Activated T-helper 1 cell treated with anti-CD3 and anti-CD28 coated beads, Interleukin-12 subunit alpha, Interleukin-12 subunit beta, Interleukin-2, Interleukin-4 antibody, amounts not matched to agents 30 ng/mL and 10 ng/mL and 1 ng/mL, durations not matched to agents 14 hours and 24 hours and 36 hours (primary cell): ENCODE measurements at regions not wholly inside any gene's neighbourhood (a gene's known extent, or its start where the extent isn't known, plus 50 kb on each side); places are given as distances from the start of the nearest gene placed in this dataset.
"Not testable (repeated sequence)": the region's sequence is repeated elsewhere in the genome, so short reads cannot be mapped to it uniquely, and the experiment has no call there.

ENCODE experiments used
- DNase-seq: peaks from one replicate; pipeline ENCODE4 v3.0.0; 2021; ENCODE audit warnings: low spot score
- H3K27ac Mint-ChIP-seq: one replicate; pipeline ENCODE4 v1.8.0; 2021; ENCODE audit warnings: mild to moderate bottlenecking, mixed read lengths
- H3K27me3 Mint-ChIP-seq: one replicate; pipeline ENCODE4 v1.8.0; 2022; ENCODE audit warnings: mild to moderate bottlenecking, moderate library complexity, mixed read lengths; ENCODE audit not compliant: insufficient read depth
- H3K36me3 Mint-ChIP-seq: one replicate; pipeline ENCODE4 v1.8.0; 2021; ENCODE audit warnings: low read depth, mixed read lengths
- H3K4me1 Mint-ChIP-seq: one replicate; pipeline ENCODE4 v1.8.0; 2021; ENCODE audit warnings: low read depth, mixed read lengths
- H3K4me3 Mint-ChIP-seq: one replicate; pipeline ENCODE4 v1.8.0; 2021; ENCODE audit warnings: mild to moderate bottlenecking, moderate library complexity, mixed read lengths
- H3K9me3 Mint-ChIP-seq: one replicate; pipeline ENCODE4 v1.8.0; 2021; ENCODE audit warnings: mixed read lengths
- intact Hi-C: fragments of 100-400 bp; cut with micrococcal nuclease; formaldehyde crosslinking; loops from one replicate; pipeline ENCODE4 v1.15.1; 2024

DNA sequence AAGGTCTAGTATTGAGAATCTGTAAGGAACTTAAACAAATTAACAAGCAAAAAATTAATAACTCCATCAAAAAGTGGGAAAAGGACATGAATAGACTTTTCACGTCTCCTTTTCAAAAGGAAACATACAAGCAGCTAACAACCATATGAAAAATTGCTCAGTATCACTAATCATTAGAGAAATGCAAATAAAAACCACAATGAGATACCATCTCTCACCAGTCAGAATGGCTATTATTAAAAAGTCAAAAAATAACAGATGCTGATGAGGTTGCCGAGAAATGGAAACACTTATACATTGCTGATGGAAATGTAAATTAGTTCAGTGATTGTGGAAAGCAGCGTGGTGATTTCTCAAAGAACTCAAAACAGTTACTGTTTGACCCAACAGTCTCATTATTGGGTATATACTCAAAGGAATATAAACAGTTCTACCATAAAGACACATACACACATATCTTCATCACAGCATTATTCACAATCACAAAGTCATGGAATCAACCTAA, 410.4 kb upstream of the SMIM31 start:
- H3K4me1 Mint-ChIP-seq: no peaks in the 10 kb centered on the region
- no peaks in the 10 kb centered on the region for H3K9me3 Mint-ChIP-seq
- intact Hi-C loops: no loop called here
- H3K27me3 Mint-ChIP-seq: no peaks in the 10 kb centered on the region
- no peaks in the 10 kb centered on the region for H3K36me3 Mint-ChIP-seq
- no peak overlapping the region for H3K27ac Mint-ChIP-seq
- no peak overlapping the region for H3K4me3 Mint-ChIP-seq
- DNase-seq: no peak

DNA sequence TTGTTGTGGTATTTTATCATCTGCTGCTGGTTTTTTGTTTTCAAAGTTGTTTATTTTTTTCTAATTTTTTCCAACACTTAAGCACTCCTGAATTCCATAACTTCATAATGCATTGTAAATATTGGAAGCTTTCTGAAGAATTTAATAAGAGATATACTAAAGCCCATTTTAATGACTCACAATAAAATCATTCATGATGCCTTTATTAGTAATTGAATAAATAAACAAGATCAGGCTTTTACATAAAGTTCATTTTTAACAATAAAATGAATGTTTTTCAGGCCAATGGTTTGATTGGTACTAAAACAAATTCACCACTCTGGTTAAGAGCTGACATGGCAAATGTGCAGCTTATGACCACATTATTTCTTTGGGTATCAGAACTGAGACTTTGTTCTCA, 408.2 kb upstream of the SMIM31 start:
- no peaks in the 10 kb centered on the region for H3K36me3 Mint-ChIP-seq

DNA sequence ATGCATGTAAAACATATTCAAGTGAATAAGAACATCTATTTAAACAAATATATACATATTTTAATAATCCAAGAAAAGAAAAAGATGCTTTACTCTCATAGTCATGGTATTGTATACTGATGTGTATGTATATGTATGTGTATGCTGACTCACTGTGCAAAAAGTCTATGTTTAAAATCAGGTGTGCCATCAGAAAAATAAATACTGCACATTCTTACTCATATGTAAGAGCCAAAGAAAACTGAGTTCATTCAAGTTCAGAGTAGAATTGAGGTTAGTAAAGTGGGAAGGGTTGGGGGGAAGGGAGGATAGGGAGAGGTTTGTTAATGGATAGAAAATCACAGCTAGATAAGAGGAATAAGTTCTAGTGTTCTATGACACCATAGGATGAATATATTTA, 403.9 kb upstream of the SMIM31 start:
- Mint-ChIP-seq H3K4me3 (no peak overlapping the region), H3K4me1 (no peaks in the 10 kb centered on the region)

More for the DNA sequence above, 408.2 kb upstream of the SMIM31 start:
- Mint-ChIP-seq H3K27ac (no peak overlapping the region), H3K4me3 (no peak overlapping the region), H3K4me1 (no peaks in the 10 kb centered on the region), H3K27me3 (no peaks in the 10 kb centered on the region), H3K9me3 (no peaks in the 10 kb centered on the region)
- intact Hi-C loops: no loop called here
- DNase-seq: no peak

DNA sequence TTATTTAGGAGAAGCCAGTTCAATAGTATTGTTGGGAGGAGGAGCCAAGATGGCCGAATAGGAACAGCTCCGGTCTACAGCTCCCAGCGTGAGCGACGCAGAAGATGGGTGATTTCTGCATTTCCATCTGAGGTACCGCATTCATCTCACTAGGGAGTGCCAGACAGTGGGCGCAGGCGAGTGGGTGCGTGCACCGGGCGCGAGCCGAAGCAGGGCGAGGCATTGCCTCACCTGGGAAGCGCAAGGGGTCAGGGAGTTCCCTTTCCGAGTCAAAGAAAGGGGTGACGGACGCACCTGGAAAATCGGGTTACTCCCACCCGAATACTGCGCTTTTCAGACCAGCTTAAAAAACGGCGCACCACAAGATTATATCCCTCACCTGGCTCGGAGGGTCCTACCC, 403.2 kb upstream of the SMIM31 start:
- H3K4me3 Mint-ChIP-seq, H3K27ac Mint-ChIP-seq, DNase-seq, intact Hi-C loops, H3K9me3 Mint-ChIP-seq, H3K4me1 Mint-ChIP-seq, H3K36me3 Mint-ChIP-seq, H3K27me3 Mint-ChIP-seq: not testable (repeated sequence)

More for the DNA sequence above, 403.9 kb upstream of the SMIM31 start:
- H3K27ac Mint-ChIP-seq: no peak overlapping the region
- DNase-seq: no peak
- no peaks in the 10 kb centered on the region for H3K36me3 Mint-ChIP-seq
- intact Hi-C loops: no loop called here
- H3K9me3 Mint-ChIP-seq: no peaks in the 10 kb centered on the region
- H3K27me3 Mint-ChIP-seq: no peaks in the 10 kb centered on the region

DNA sequence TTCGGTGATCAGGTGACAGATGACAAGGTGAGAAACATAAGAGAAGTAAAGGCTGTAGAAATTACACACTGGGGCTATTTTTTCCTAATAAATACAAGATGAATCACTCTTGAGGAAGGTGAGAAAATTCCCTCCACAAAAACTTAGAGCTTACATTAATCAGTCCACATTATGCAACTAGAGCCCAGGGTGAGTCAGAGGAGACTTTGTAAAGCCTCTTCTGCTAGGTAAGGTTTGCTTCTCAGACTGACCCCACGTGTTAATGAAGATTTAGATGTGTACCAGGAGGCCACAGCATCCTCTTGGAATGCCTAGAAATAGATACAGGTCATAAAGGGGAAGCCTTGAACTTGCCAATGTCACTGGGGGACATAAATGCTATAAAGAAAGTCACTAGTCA, 396.0 kb upstream of the SMIM31 start:
- Mint-ChIP-seq H3K9me3 (no peaks in the 10 kb centered on the region), H3K27me3 (no peaks in the 10 kb centered on the region), H3K27ac (no peak overlapping the region), H3K4me3 (no peak overlapping the region), H3K4me1 (no peaks in the 10 kb centered on the region), H3K36me3 (no peaks in the 10 kb centered on the region)
- intact Hi-C loops: no loop called here
- no peak for DNase-seq

DNA sequence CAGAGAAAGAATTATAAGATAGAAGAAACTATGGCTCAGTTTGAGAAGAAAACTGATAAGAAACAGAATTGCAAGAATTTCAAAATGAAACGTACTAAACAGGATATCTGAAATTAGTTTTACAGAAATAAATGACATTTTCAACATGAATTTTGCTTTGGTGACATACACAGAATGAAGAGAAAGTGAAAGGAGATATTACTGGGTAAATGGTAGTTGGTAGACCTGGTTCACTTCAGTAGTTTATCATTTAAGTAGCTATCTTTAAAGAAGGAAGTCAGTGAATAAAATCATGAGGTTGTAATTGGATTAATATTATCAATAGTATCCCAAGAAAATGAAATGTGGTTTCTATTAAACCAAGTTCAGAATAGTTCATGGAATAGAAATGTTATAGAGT, 395.5 kb upstream of the SMIM31 start:
- intact Hi-C loops: no loop called here
- Mint-ChIP-seq H3K4me3 (no peak overlapping the region), H3K36me3 (no peaks in the 10 kb centered on the region), H3K27me3 (no peaks in the 10 kb centered on the region), H3K27ac (no peak overlapping the region), H3K9me3 (no peaks in the 10 kb centered on the region), H3K4me1 (no peaks in the 10 kb centered on the region)
- no peak for DNase-seq

DNA sequence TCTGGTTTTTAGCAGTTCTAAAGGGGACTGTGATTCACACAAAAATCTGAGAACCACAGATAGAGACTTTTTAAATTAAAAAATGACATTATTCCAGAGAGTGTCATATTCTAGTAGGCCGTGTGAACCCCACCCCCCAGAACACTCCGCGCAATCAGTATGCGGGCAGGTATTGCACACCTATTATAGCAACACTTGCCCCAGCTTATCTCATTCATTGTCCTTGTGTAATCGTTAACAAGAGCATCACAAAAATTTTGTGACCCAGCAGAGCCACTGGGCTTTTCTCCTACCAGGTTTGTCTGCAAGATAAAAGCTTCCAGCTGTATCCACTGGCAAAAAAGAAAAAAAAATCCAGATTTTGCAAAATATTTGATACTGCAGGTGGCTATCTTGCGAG, 394.1 kb upstream of the SMIM31 start:
- Mint-ChIP-seq H3K36me3 (no peaks in the 10 kb centered on the region), H3K9me3 (no peaks in the 10 kb centered on the region)
- intact Hi-C loops: no loop called here

DNA sequence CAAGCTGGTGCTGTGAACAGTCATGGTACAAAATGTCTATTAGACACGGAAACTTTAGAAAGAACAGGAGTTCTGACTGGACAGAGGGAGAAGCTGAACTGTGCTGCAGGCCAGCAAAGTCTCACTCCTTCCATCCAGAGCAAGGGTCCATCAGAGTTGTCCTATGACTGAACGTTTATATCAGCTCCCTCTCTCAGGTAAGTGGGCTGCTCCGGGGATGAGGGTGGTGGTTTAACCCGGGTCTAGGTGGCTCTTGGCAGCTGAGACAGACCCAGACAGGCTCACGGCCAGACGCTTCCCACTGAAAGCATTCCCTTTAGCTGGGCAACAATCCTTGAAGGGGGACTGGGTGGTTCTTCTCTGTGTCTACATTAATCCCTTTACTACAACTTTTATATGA, 385.0 kb upstream of the SMIM31 start:
- no peaks in the 10 kb centered on the region for H3K36me3 Mint-ChIP-seq
- no peaks in the 10 kb centered on the region for H3K9me3 Mint-ChIP-seq
- H3K4me1 Mint-ChIP-seq: no peaks in the 10 kb centered on the region
- H3K27me3 Mint-ChIP-seq: peaks cover 2% of the 10 kb centered on the region
- no peak for DNase-seq
- no peak overlapping the region for H3K4me3 Mint-ChIP-seq
- no peak overlapping the region for H3K27ac Mint-ChIP-seq
- intact Hi-C loops: no loop called here

More for the DNA sequence above, 394.1 kb upstream of the SMIM31 start:
- H3K27ac Mint-ChIP-seq: no peak overlapping the region
- peaks cover 2% of the 10 kb centered on the region for H3K27me3 Mint-ChIP-seq
- DNase-seq: no peak
- no peaks in the 10 kb centered on the region for H3K4me1 Mint-ChIP-seq
- no peak overlapping the region for H3K4me3 Mint-ChIP-seq

DNA sequence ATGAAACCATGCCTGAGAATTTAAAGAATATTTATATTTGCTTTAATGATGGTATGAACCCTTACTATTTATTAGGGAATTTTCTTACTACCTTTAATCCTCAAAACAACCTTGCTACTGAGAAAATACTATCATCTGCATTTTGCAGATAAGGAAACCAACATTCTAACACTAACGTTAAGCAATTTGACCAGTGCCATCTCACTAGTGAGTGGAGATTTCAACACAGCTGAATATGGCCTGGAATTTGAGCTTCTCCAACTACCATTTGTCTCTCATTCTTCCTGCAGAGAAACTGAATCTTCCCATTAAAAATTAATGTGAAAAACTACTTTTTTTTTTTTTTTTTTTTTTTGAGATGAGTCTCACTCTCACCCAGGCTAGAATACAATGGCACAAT, 380.9 kb upstream of the SMIM31 start:
- Mint-ChIP-seq H3K36me3 (no peaks in the 10 kb centered on the region), H3K27me3 (no peaks in the 10 kb centered on the region), H3K9me3 (no peaks in the 10 kb centered on the region), H3K27ac (no peak overlapping the region), H3K4me1 (no peaks in the 10 kb centered on the region), H3K4me3 (no peak overlapping the region)
- no peak for DNase-seq
- intact Hi-C loops: no loop called here

DNA sequence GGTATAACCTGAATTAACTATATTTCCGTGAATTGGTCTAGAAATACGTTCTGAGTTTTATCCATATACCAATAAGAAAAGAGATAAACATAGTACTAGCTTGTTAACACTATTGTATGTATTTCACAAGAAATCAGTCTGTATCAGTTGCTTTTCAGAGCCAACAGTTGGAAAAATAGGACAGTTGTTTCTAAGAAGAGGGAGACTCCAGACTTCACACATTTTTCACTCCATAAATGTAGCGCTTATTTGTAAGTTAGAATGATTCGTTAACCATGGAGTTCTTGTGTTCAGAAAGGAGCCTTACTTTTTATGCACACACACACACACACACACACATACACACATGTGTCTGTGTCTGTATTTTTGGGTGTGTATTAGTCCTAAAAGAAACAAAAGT, 376.7 kb upstream of the SMIM31 start:
- intact Hi-C loops: no loop called here
- Mint-ChIP-seq H3K27me3 (no peaks in the 10 kb centered on the region), H3K4me1 (no peaks in the 10 kb centered on the region), H3K4me3 (no peak overlapping the region), H3K36me3 (no peaks in the 10 kb centered on the region), H3K9me3 (no peaks in the 10 kb centered on the region), H3K27ac (no peak overlapping the region)
- no peak for DNase-seq

DNA sequence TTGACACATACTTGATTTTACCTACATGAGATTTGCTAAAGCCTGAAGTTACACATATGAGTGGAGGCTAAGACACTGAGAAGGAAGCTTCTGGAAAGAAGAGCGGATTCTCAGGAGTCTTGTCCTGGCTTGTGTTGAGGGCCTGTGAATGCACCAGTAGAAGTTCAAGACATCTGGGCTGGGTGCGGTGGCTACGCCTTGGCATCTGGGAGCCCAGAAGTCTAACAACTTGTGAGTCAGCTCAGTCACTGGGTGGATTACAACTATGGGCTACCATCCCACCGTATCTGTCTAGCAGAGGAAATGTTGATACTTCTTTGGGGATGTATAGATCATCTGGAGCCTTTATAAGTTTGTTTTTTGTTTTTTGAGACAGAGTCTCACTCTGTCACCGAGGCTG, 375.6 kb upstream of the SMIM31 start:
- Mint-ChIP-seq H3K27me3 (no peaks in the 10 kb centered on the region), H3K27ac (no peak overlapping the region), H3K36me3 (no peaks in the 10 kb centered on the region), H3K4me3 (no peak overlapping the region), H3K9me3 (no peaks in the 10 kb centered on the region), H3K4me1 (no peaks in the 10 kb centered on the region)
- no peak for DNase-seq
- intact Hi-C loops: no loop called here

DNA sequence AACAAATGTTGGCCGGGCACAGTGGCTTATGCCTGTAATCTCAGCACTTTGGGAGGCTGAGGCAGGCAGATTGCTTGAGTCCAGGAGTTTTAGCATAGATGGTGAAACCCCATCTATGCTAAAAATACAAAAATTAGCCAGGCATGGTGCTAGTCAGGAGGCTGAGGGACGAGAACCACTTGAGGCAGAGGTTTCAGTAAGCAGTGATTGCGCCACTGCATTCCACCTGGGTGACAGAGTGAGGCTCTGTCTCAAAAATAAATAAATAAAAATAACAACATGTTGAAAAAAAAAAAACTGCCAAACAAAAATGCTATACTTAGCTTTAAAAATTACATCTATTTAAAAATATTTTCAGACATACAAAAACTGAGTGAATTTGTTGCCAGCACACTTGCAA, 374.2 kb upstream of the SMIM31 start:
- no peaks in the 10 kb centered on the region for H3K4me1 Mint-ChIP-seq
- DNase-seq: no peak
- H3K36me3 Mint-ChIP-seq: no peaks in the 10 kb centered on the region
- peaks cover 6% of the 10 kb centered on the region for H3K27me3 Mint-ChIP-seq
- no peak overlapping the region for H3K27ac Mint-ChIP-seq
- no peaks in the 10 kb centered on the region for H3K9me3 Mint-ChIP-seq
- intact Hi-C loops: no loop called here
- H3K4me3 Mint-ChIP-seq: no peak overlapping the region

DNA sequence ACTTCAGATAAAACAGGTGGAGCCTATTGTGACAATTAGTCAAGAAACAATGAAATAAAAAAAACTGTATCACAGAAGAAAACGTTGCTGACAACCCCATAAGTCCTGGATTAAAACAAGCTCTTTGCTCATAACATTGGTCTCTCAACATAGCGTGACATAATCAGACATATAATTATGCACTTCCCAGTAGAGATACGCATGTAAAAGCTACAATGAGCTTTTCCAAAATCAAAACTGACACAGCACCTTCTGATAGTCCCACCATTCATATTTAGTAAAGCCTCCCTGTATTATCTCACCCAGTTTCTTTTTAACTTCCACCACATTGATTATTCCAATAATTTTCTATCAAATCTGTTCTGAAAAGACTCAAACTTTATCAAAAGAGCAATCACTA, 372.1 kb upstream of the SMIM31 start:
- Mint-ChIP-seq H3K4me1 (no peaks in the 10 kb centered on the region), H3K36me3 (no peaks in the 10 kb centered on the region), H3K9me3 (no peaks in the 10 kb centered on the region), H3K4me3 (no peak overlapping the region), H3K27me3 (peaks cover 10% of the 10 kb centered on the region), H3K27ac (no peak overlapping the region)
- intact Hi-C loops: no loop called here
- no peak for DNase-seq

DNA sequence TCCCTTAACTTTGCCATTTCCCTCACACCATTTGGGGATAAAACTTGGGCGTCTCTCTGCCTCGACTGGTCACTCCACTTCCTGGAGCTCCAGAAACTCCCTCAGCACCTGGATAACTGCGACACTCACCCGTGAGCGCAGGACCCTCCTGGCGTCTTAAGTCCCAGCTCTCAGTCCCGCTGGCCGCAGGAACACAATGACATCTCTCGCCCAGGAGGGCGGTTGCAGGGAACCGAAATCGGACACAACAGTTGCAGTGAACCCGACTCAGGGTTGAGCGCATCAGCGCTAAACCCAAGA, 370.9 kb upstream of the SMIM31 start:
- no peaks in the 10 kb centered on the region for H3K4me1 Mint-ChIP-seq
- no peak overlapping the region for H3K4me3 Mint-ChIP-seq
- H3K27me3 Mint-ChIP-seq: peaks cover 10% of the 10 kb centered on the region
- H3K36me3 Mint-ChIP-seq: no peaks in the 10 kb centered on the region
- H3K9me3 Mint-ChIP-seq: no peaks in the 10 kb centered on the region
- intact Hi-C loops: no loop called here
- no peak overlapping the region for H3K27ac Mint-ChIP-seq
- DNase-seq: no peak
